H1 (cell line): ENCODE measurements at regions not wholly inside any gene's neighbourhood (a gene's known extent, or its start where the extent isn't known, plus 50 kb on each side); places are given as distances from the start of the nearest gene placed in this dataset.

Experiments used
- CTCF ChIA-PET: fragments of 300-600 bp; sonication (Branson Sonifier 250); formaldehyde crosslinking; loops from one replicate; lab custom pipeline; 2021; ENCODE audit not compliant: partially characterized antibody; lab: Charles Lee
- POLR2A ChIA-PET: fragments of 300-600 bp; sonication (Branson Sonifier 250); formaldehyde crosslinking; loops from one replicate; lab custom pipeline; 2021; ENCODE audit warnings: inconsistent platforms; ENCODE audit not compliant: partially characterized antibody; lab: Charles Lee
- DNase-seq, 2 experiments: peaks; one replicate each; pipeline versions ENCODE4 v3.0.0 to v3.0.0-alpha.2; 2010 to 2022; ENCODE audit warnings: low spot score in 2 of 2, low read depth in 1 of 2, mixed read lengths in 1 of 2
- FAIRE-seq: peaks from 2 replicates; lab custom pipeline; 2011; peaks lifted over from hg19 to GRCh38; lab: Jason Lieb, UNC
- H2AFZ ChIP-seq: 2 replicates; pipeline ENCODE4 v1.8.1; 2012; ENCODE audit warnings: low read length, inconsistent platforms
- H2AK5ac ChIP-seq: 2 replicates; pipeline ENCODE4 v1.6.1; 2013; ENCODE audit warnings: low read depth, low read length
- H2BK120ac ChIP-seq: replicated peaks from 2 replicates; pipeline ENCODE3; 2013; ENCODE audit warnings: low read depth, low read length, inconsistent platforms
- H2BK12ac ChIP-seq: 2 replicates; pipeline ENCODE4 v1.6.1; 2013; ENCODE audit warnings: low read depth, low read length
- H2BK15ac ChIP-seq: 2 replicates; pipeline ENCODE4 v1.6.1; 2013; ENCODE audit warnings: low read length
- H2BK20ac ChIP-seq: 2 replicates; pipeline ENCODE4 v1.6.1; 2013; ENCODE audit warnings: low read length
- H2BK5ac ChIP-seq: 2 replicates; pipeline ENCODE4 v1.6.1; 2013; ENCODE audit warnings: low read depth, low read length
- H3K14ac ChIP-seq: 2 replicates; pipeline ENCODE4 v1.6.1; 2013; ENCODE audit warnings: inconsistent platforms; ENCODE audit not compliant: insufficient read length
- H3K18ac ChIP-seq: 2 replicates; pipeline ENCODE4 v1.6.1; 2013; ENCODE audit warnings: low read length; ENCODE audit errors: extremely low read depth
- H3K23ac ChIP-seq: 2 replicates; pipeline ENCODE4 v1.6.1; 2013; ENCODE audit warnings: inconsistent platforms; ENCODE audit not compliant: insufficient read length
- H3K23me2 ChIP-seq: 2 replicates; pipeline ENCODE4 v1.6.1; 2013; ENCODE audit warnings: low read depth, low read length
- H3K27ac ChIP-seq: 2 replicates; pipeline ENCODE4 v1.6.1; 2011; ENCODE audit warnings: low read depth, low read length, inconsistent platforms
- H3K27me3 ChIP-seq, 4 experiments: replicated peaks in 1 of 4; 1 replicate in 1 of 4; 2 replicates in 3 of 4; pipeline versions ENCODE4 v1.6.1 to v1.8.1; 2011 to 2013; ENCODE audit warnings: low read length in 3 of 4, mild to moderate bottlenecking in 3 of 4, inconsistent platforms in 2 of 4, mixed read lengths in 2 of 4, moderate library complexity in 1 of 4; ENCODE audit not compliant: control insufficient read depth in 3 of 4, insufficient read depth in 3 of 4; ENCODE audit errors: extremely low read depth in 1 of 4
- H3K36me3 ChIP-seq, 4 experiments: 2 replicates each; pipeline versions ENCODE4 v1.6.1 to v1.8.1; 2011 to 2013; ENCODE audit warnings: mild to moderate bottlenecking in 4 of 4, low read length in 3 of 4, moderate library complexity in 2 of 4, control low read depth in 1 of 4, inconsistent platforms in 1 of 4; ENCODE audit not compliant: insufficient read depth in 4 of 4, control insufficient read depth in 2 of 4
- H3K4ac ChIP-seq: replicated peaks from 2 replicates; pipeline ENCODE3; 2013; ENCODE audit warnings: low read length, low read depth, mixed read lengths, inconsistent platforms; ENCODE audit not compliant: insufficient read length
- H3K4me1 ChIP-seq, 4 experiments: replicated peaks in 1 of 4; 1 replicate in 1 of 4; 2 replicates in 3 of 4; pipeline versions ENCODE4 v1.6.1 to v1.8.1; 2011 to 2013; ENCODE audit warnings: low read length in 3 of 4, inconsistent platforms in 2 of 4, mixed read lengths in 1 of 4; ENCODE audit not compliant: insufficient read depth in 4 of 4, control insufficient read depth in 3 of 4
- H3K4me2 ChIP-seq, 2 experiments: 2 replicates each; pipeline versions ENCODE4 v1.6.1 to v1.8.1; 2011 to 2013; ENCODE audit warnings: low read depth in 2 of 2, low read length in 2 of 2, control low read depth in 1 of 2, inconsistent platforms in 1 of 2, mild to moderate bottlenecking in 1 of 2; ENCODE audit not compliant: insufficient read depth in 1 of 2
- H3K4me3 ChIP-seq, 4 experiments: fragments of 200-600, 300-600 bp in 1 of 4; sonication (generic), shearing (Covaris generic), sonication (Bioruptor Twin) in 1 of 4; 2 replicates each; pipeline versions ENCODE4 v1.5.1 to v1.8.1; 2011 to 2016; ENCODE audit warnings: low read length in 4 of 4, low read depth in 3 of 4, control low read depth in 2 of 4, inconsistent platforms in 2 of 4, mild to moderate bottlenecking in 2 of 4, mixed read lengths in 1 of 4, moderate library complexity in 1 of 4; ENCODE audit not compliant: insufficient read depth in 2 of 4; ENCODE audit errors: extremely low read depth in 1 of 4
- H3K56ac ChIP-seq: replicated peaks from 2 replicates; pipeline ENCODE3; 2013; ENCODE audit warnings: low read depth, mild to moderate bottlenecking, mixed read lengths, low read length, inconsistent platforms; ENCODE audit not compliant: insufficient read length
- H3K79me1 ChIP-seq: 2 replicates; pipeline ENCODE4 v1.6.1; 2013; ENCODE audit warnings: low read depth, low read length, control low read depth
- H3K79me2 ChIP-seq, 2 experiments: 2 replicates each; pipeline versions ENCODE4 v1.6.1 to v1.8.1; 2012 to 2013; ENCODE audit warnings: low read length in 2 of 2, mild to moderate bottlenecking in 2 of 2, inconsistent platforms in 1 of 2; ENCODE audit not compliant: insufficient read depth in 2 of 2, control insufficient read depth in 1 of 2
- H3K9ac ChIP-seq, 4 experiments: replicated peaks in 1 of 4; 1 replicate in 1 of 4; 2 replicates in 3 of 4; pipeline versions ENCODE4 v1.6.1 to v1.8.1; 2011 to 2013; ENCODE audit warnings: low read depth in 3 of 4, low read length in 3 of 4, control low read depth in 2 of 4, mild to moderate bottlenecking in 2 of 4, moderate library complexity in 2 of 4, inconsistent platforms in 1 of 4; ENCODE audit errors: extremely low read depth in 1 of 4
- H3K9me3 ChIP-seq, 2 experiments: 2 replicates each; pipeline versions ENCODE4 v1.6.1 to v1.8.1; 2012 to 2013; ENCODE audit warnings: mild to moderate bottlenecking in 2 of 2, moderate library complexity in 2 of 2, control low read depth in 1 of 2, inconsistent platforms in 1 of 2, low read depth in 1 of 2, low read length in 1 of 2, mixed read lengths in 1 of 2; ENCODE audit not compliant: insufficient read depth in 2 of 2
- H4K20me1 ChIP-seq, 2 experiments: replicated peaks in 1 of 2; 2 replicates each; pipeline versions ENCODE3 to v1.8.1; 2011 to 2013; ENCODE audit warnings: inconsistent platforms in 2 of 2, low read length in 2 of 2, mild to moderate bottlenecking in 1 of 2; ENCODE audit not compliant: insufficient read depth in 2 of 2, control insufficient read depth in 1 of 2
- H4K5ac ChIP-seq: 2 replicates; pipeline ENCODE4 v1.6.1; 2013; ENCODE audit warnings: low read length, low read depth, mixed read lengths, inconsistent platforms; ENCODE audit not compliant: insufficient read length
- H4K8ac ChIP-seq: 2 replicates; pipeline ENCODE4 v1.8.0; 2013; ENCODE audit warnings: mild to moderate bottlenecking, moderate library complexity, low read length, inconsistent platforms; ENCODE audit not compliant: insufficient read depth; ENCODE audit errors: extremely low read depth
- H4K91ac ChIP-seq: replicated peaks from 2 replicates; pipeline ENCODE3; 2013; ENCODE audit warnings: low read length, mixed read lengths, inconsistent platforms; ENCODE audit not compliant: insufficient read length
- BRCA1 ChIP-seq: IDR thresholded peaks from 2 replicates; pipeline ENCODE4 v1.6.1; 2012; ENCODE audit warnings: low read depth, low read length, improper control_type of control experiment
- CHD1 ChIP-seq: IDR thresholded peaks from 2 replicates; pipeline ENCODE4 v1.6.1; 2012; ENCODE audit warnings: low read depth, low read length, improper control_type of control experiment
- KDM4A ChIP-seq: IDR thresholded peaks from one replicate; pipeline ENCODE4 v1.7.1; 2012; ENCODE audit warnings: low read depth, mild to moderate bottlenecking, moderate library complexity, low read length, inconsistent platforms; ENCODE audit not compliant: severe bottlenecking
- NRF1 ChIP-seq: IDR thresholded peaks from 2 replicates; pipeline ENCODE4 v1.6.1; 2011; ENCODE audit warnings: mild to moderate bottlenecking, low read depth, low read length, improper control_type of control experiment
- RAD21 ChIP-seq, 2 experiments: IDR thresholded peaks in 1 of 2; conservative IDR thresholded peaks in 1 of 2; 2 replicates each; pipeline ENCODE4 v1.6.1; 2011; ENCODE audit warnings: low read depth in 2 of 2, low read length in 2 of 2, improper control_type of control experiment in 1 of 2, inconsistent platforms in 1 of 2, mild to moderate bottlenecking in 1 of 2, moderate library complexity in 1 of 2
- RBBP5 ChIP-seq: IDR thresholded peaks from 2 replicates; pipeline ENCODE4 v1.7.1; 2012; ENCODE audit warnings: low read depth, mild to moderate bottlenecking, inconsistent platforms, low read length, moderate library complexity, borderline replicate concordance
- SIRT6 ChIP-seq: IDR thresholded peaks from one replicate; pipeline ENCODE4 v1.7.1; 2012; ENCODE audit warnings: low read length, inconsistent platforms
- SP1 ChIP-seq: IDR thresholded peaks from 2 replicates; pipeline ENCODE4 v1.6.1; 2011; ENCODE audit warnings: low read depth, low read length
- USF2 ChIP-seq: IDR thresholded peaks from 2 replicates; pipeline ENCODE4 v1.6.1; 2011; ENCODE audit warnings: low read length, improper control_type of control experiment
- WGBS, 2 experiments: shearing (Covaris generic) in 1 of 2; methylation state at CpG; one replicate each; pipeline versions ENCODE4 v1.1.6 to v1.1.7; 2013 to 2015; ENCODE audit warnings: low lambda C conversion rate in 2 of 2, mixed read lengths in 2 of 2, inconsistent platforms in 1 of 2, low coverage in 1 of 2, missing lambda C conversion rate in 1 of 2; ENCODE audit not compliant: insufficient replicate concordance in 2 of 2, insufficient coverage in 1 of 2, insufficient read length in 1 of 2; ENCODE audit errors: extremely low coverage in 1 of 2, missing lambda C conversion rate in 1 of 2; 5-methylcytosine and 5-hydroxymethylcytosine counted together

GRCh38 chr4:123068081-123068480, 145.7 kb upstream of the NUDT6 start:
- H3K9me3 ChIP-seq, result no peaks in the 10 kb centered on the region
- H4K20me1 ChIP-seq, result no peaks in the 10 kb centered on the region
- H2BK5ac ChIP-seq, result no peak overlapping the region
- H2BK120ac ChIP-seq, result no peak overlapping the region
- no peak overlapping the region for H2BK20ac ChIP-seq
- FAIRE-seq (no peak), DNase-seq (no peak)
- H3K79me2 ChIP-seq, result no peaks in the 10 kb centered on the region
- no peak overlapping the region for H2BK12ac ChIP-seq
- no peak overlapping the region for H3K4me2 ChIP-seq
- no peak for TF ChIP-seq SP1
- no peak for TF ChIP-seq RAD21 (IDR thresholded peaks at IDR 0.05 in 1 of 2, conservative IDR thresholded peaks at IDR 0.05 in 1 of 2; ENCODE audit: low read depth in 2 of 2, low read length in 2 of 2)
- TF ChIP-seq SIRT6, result no peak
- TF ChIP-seq CHD1, result no peak
- no peak for TF ChIP-seq KDM4A
- no peak for TF ChIP-seq BRCA1
- no peak for TF ChIP-seq RBBP5
- TF ChIP-seq USF2, result no peak
- no peak for TF ChIP-seq NRF1
- no peaks in the 10 kb centered on the region; a peak in 1 of 8 replicates for H3K36me3 ChIP-seq
- H3K56ac ChIP-seq, result no peak overlapping the region
- H2AK5ac ChIP-seq, result no peak overlapping the region
- no peak overlapping the region for H4K5ac ChIP-seq
- H3K27ac ChIP-seq, result no peak overlapping the region
- no peak overlapping the region for H3K4ac ChIP-seq
- no peak overlapping the region for H3K4me3 ChIP-seq
- no peak overlapping the region for H4K8ac ChIP-seq
- ChIA-PET POLR2A (no interaction called here), CTCF (interaction anchor here (1.5 kb wide), 1 partner anchor 8 kb away, joined by 3 read pairs; no protein-coding TSS in a partner anchor)
- no peaks in the 10 kb centered on the region for H3K27me3 ChIP-seq
- WGBS, 2 experiments, result 88% methylated on average over 1 of the region's 1 CpG; no CpG with 5 or more reads in 1 of the 2 experiments
- H2AFZ ChIP-seq, result no peak overlapping the region
- H3K18ac ChIP-seq, result no peak overlapping the region
- no peaks in the 10 kb centered on the region for H3K79me1 ChIP-seq
- no peak overlapping the region for H3K23ac ChIP-seq
- H3K23me2 ChIP-seq, result no peaks in the 10 kb centered on the region
- H3K4me1 ChIP-seq, result peaks cover 0 to 3% (median 0%) of the 10 kb centered on the region in 4 experiments; a peak in 1 of 7 replicates
- H4K91ac ChIP-seq, result no peak overlapping the region
- H2BK15ac ChIP-seq, result no peak overlapping the region
- H3K14ac ChIP-seq, result no peak overlapping the region
- H3K9ac ChIP-seq, result no peak overlapping the region
